ENCODE measurements at regions not wholly inside any gene's neighbourhood (a gene's known extent, or its start where the extent isn't known, plus 50 kb on each side); places are given as distances from the start of the nearest gene placed in this dataset.

DNA sequence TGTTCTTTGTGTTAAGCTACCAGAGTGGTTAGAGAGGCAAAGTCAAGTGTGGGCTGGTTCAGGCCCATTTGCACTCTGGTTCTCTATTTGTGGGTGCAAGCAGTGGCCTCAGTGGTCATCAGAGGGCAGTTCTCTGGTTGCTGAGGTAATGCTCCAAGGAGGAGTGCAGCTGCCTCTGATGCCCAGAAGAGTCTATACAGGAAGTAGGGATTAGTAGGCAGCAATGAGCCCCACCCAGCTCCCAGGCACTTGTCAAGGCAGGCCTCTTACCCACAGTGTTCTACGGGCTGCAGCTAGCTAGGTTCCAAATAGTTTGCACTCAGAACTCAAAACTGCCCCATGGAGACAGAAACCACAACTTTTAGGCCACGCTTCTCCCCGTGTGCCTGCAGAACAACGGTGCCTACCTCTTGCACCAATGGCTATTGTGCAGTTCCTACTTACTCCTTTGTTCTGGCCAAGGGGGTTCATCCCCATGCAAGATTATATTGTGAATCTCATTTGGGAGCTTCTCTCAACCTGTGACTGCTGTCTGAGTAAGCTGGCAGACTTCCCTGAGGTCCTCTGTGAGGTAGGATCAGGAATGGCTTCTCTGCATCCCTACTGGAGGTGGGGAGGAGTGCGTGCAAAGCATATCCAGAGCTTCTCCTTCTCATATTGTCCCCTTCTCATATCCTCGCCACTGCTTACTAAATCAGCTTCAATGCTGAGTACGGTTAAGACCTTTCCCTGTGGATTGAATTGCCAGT lies 410.3 kb upstream of the LMO3 start:
- TF ChIP-seq POLR2A (IDR thresholded peaks at IDR 0.05), result no peak
- TF ChIP-seq, protein P1, sequence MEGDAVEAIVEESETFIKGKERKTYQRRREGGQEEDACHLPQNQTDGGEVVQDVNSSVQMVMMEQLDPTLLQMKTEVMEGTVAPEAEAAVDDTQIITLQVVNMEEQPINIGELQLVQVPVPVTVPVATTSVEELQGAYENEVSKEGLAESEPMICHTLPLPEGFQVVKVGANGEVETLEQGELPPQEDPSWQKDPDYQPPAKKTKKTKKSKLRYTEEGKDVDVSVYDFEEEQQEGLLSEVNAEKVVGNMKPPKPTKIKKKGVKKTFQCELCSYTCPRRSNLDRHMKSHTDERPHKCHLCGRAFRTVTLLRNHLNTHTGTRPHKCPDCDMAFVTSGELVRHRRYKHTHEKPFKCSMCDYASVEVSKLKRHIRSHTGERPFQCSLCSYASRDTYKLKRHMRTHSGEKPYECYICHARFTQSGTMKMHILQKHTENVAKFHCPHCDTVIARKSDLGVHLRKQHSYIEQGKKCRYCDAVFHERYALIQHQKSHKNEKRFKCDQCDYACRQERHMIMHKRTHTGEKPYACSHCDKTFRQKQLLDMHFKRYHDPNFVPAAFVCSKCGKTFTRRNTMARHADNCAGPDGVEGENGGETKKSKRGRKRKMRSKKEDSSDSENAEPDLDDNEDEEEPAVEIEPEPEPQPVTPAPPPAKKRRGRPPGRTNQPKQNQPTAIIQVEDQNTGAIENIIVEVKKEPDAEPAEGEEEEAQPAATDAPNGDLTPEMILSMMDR (IDR thresholded peaks at IDR 0.05), result no peak

Measured in transverse colon (tissue), 3 donors.